ENCODE measurements at regions not wholly inside any gene's neighbourhood (a gene's known extent, or its start where the extent isn't known, plus 50 kb on each side); places are given as distances from the start of the nearest gene placed in this dataset.
A peak's percentile ranks its signal among the peaks of the same experiment; 100 is the strongest.

DNA sequence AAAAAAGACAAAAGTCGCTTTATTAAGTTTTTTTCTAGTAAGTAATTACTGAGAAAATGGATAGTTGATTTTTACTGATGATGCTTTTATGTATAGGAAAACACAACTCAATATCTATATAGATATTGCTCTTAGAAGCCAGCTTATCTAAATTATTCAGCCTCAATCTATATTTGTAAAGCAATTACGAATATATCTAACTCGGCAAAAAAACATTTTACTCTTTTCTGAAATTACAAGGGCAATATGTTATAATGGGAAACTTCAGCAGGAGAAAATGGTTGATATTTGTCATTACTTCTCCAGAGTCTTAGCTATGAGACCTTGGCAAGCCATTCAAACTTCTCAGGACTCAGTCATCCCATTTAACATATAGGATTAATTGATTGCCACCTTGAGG, 228.5 kb downstream of the SLC7A11 start:
- H3K9me3 ChIP-seq (ENCODE audit: control insufficient read depth, insufficient read depth, low read depth, low read length) = no peaks in the 10 kb centered on the region
- H3K4me1 ChIP-seq (ENCODE audit: control insufficient read depth, insufficient read depth, low read length) = no peaks in the 10 kb centered on the region
- CTCF ChIA-PET = interaction anchor here (0.6 kb wide), 2 partner anchors 19 to 300 kb away, joined by 3 read pairs; no protein-coding TSS in a partner anchor
- no peaks in the 10 kb centered on the region for H3K36me3 ChIP-seq (ENCODE audit: control insufficient read depth in 2 of 2, insufficient read depth in 1 of 2, low read length in 2 of 2)
- no peak overlapping the region for H3K27ac ChIP-seq (ENCODE audit: extremely low read depth, low read depth, low read length)
- TF ChIP-seq, protein P1, sequence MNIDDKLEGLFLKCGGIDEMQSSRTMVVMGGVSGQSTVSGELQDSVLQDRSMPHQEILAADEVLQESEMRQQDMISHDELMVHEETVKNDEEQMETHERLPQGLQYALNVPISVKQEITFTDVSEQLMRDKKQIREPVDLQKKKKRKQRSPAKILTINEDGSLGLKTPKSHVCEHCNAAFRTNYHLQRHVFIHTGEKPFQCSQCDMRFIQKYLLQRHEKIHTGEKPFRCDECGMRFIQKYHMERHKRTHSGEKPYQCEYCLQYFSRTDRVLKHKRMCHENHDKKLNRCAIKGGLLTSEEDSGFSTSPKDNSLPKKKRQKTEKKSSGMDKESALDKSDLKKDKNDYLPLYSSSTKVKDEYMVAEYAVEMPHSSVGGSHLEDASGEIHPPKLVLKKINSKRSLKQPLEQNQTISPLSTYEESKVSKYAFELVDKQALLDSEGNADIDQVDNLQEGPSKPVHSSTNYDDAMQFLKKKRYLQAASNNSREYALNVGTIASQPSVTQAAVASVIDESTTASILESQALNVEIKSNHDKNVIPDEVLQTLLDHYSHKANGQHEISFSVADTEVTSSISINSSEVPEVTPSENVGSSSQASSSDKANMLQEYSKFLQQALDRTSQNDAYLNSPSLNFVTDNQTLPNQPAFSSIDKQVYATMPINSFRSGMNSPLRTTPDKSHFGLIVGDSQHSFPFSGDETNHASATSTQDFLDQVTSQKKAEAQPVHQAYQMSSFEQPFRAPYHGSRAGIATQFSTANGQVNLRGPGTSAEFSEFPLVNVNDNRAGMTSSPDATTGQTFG (tag by site-specific recombination; IDR thresholded peaks at IDR 0.05; ENCODE audit: borderline replicate concordance) = no peak
- no peak for TF ChIP-seq ZNF354C (tag by site-specific recombination; IDR thresholded peaks at IDR 0.05; ENCODE audit: borderline replicate concordance, low read depth)
- TF ChIP-seq ZNF16 (tag by site-specific recombination; IDR thresholded peaks at IDR 0.05; ENCODE audit: low read depth) = no peak
- no peak for TF ChIP-seq ZNF202 (tag by site-specific recombination; IDR thresholded peaks at IDR 0.05; ENCODE audit: borderline replicate concordance)
- TF ChIP-seq, protein P2, sequence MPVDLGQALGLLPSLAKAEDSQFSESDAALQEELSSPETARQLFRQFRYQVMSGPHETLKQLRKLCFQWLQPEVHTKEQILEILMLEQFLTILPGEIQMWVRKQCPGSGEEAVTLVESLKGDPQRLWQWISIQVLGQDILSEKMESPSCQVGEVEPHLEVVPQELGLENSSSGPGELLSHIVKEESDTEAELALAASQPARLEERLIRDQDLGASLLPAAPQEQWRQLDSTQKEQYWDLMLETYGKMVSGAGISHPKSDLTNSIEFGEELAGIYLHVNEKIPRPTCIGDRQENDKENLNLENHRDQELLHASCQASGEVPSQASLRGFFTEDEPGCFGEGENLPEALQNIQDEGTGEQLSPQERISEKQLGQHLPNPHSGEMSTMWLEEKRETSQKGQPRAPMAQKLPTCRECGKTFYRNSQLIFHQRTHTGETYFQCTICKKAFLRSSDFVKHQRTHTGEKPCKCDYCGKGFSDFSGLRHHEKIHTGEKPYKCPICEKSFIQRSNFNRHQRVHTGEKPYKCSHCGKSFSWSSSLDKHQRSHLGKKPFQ (tag by site-specific recombination; IDR thresholded peaks at IDR 0.05) = no peak
- TF ChIP-seq ZNF660 (tag by site-specific recombination; IDR thresholded peaks at IDR 0.05) = 0 out of 2 replicates have a peak, but pooled peaks have one; percentile 19
- no peak for TF ChIP-seq ZNF266 (tag by site-specific recombination; IDR thresholded peaks at IDR 0.05; ENCODE audit: low read depth)
- TF ChIP-seq ZEB2 (tag by site-specific recombination; IDR thresholded peaks at IDR 0.05) = no peak
- H3K4me3 ChIP-seq (ENCODE audit: low read depth, low read length) = no peak overlapping the region
- POLR2A ChIA-PET = no interaction called here

DNA sequence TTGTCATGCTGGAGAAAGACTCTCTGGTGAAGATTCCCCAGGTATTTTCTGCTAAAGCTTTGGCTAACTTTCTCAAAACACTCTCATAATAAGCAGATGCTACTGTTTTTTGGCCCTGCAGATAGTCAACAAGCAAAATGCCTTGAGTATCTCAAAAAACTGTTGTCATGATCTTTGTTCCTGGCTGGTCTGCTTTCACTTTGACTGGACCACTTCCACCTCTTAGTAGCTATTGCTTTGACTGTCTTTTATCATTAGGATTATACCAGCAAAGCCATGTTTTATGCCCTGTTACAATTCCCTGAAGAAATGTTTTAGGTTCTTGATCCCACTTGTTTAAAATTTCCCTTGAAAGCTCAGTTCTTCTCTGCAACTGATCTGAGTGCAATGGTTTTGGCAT, 231.5 kb downstream of the SLC7A11 start:
- no peaks in the 10 kb centered on the region for H3K4me1 ChIP-seq (ENCODE audit: control insufficient read depth, insufficient read depth, low read length)
- H3K36me3 ChIP-seq (ENCODE audit: control insufficient read depth in 2 of 2, insufficient read depth in 1 of 2, low read length in 2 of 2) = no peaks in the 10 kb centered on the region
- H3K9me3 ChIP-seq (ENCODE audit: control insufficient read depth, insufficient read depth, low read depth, low read length) = no peaks in the 10 kb centered on the region
- H3K4me3 ChIP-seq (ENCODE audit: low read depth, low read length) = no peak overlapping the region
- no peak overlapping the region for H3K27ac ChIP-seq (ENCODE audit: extremely low read depth, low read depth, low read length)
- ChIA-PET CTCF (interaction anchor here (0.6 kb wide), 2 partner anchors 113 to 204 kb away, joined by 3 read pairs; no protein-coding TSS in a partner anchor), POLR2A (no interaction called here)
- TF ChIP-seq ZNF292 (tag by site-specific recombination; IDR thresholded peaks at IDR 0.05; ENCODE audit: borderline replicate concordance, low read depth) = no peak
- no peak for TF ChIP-seq OSR2 (tag by site-specific recombination; IDR thresholded peaks at IDR 0.05)
- no peak for TF ChIP-seq ZNF560 (tag by site-specific recombination; IDR thresholded peaks at IDR 0.05; ENCODE audit: borderline replicate concordance)
- TF ChIP-seq ZNF155 (tag by site-specific recombination; IDR thresholded peaks at IDR 0.05) = no peak
- no peak for TF ChIP-seq ZNF692 (tag by site-specific recombination; IDR thresholded peaks at IDR 0.05)
- no peak for TF ChIP-seq ZEB2 (tag by site-specific recombination; IDR thresholded peaks at IDR 0.05)
- TF ChIP-seq ZNF274 (IDR thresholded peaks at IDR 0.05; ENCODE audit: low read length) = no peak
- no peak for TF ChIP-seq ZNF274 (tag by site-specific recombination; IDR thresholded peaks at IDR 0.05; ENCODE audit: borderline replicate concordance)
- no peak for TF ChIP-seq ZNF747 (tag by site-specific recombination; IDR thresholded peaks at IDR 0.05)

- no peak for TF ChIP-seq ZNF677 (tag by site-specific recombination; IDR thresholded peaks at IDR 0.05)
- no peak for TF ChIP-seq REST (tag by site-specific recombination; IDR thresholded peaks at IDR 0.05)
- TF ChIP-seq ZNF426 (tag by site-specific recombination; IDR thresholded peaks at IDR 0.05) = no peak
- ChIA-PET CTCF (no interaction called here), POLR2A (no interaction called here)
These were observed 234.6 kb downstream of the SLC7A11 start for GRCh38 chr4:138007572-138007971.

More at GRCh38 chr4:138007572-138007971, 234.6 kb downstream of the SLC7A11 start:
- Histone ChIP-seq H3K9me3 (ENCODE audit: control insufficient read depth, insufficient read depth, low read depth, low read length) (no peaks in the 10 kb centered on the region), H3K36me3 (ENCODE audit: control insufficient read depth in 2 of 2, insufficient read depth in 1 of 2, low read length in 2 of 2) (no peaks in the 10 kb centered on the region), H3K4me1 (ENCODE audit: control insufficient read depth, insufficient read depth, low read length) (no peaks in the 10 kb centered on the region), H3K27ac (ENCODE audit: extremely low read depth, low read depth, low read length) (no peak overlapping the region), H3K4me3 (ENCODE audit: low read depth, low read length) (no peak overlapping the region)

All from HEK293 (cell line).